Natural killer cell (primary cell): ENCODE measurements at regions not wholly inside any gene's neighbourhood (a gene's known extent, or its start where the extent isn't known, plus 50 kb on each side); places are given as distances from the start of the nearest gene placed in this dataset.

Experiments
- ATAC-seq, 3 donors: fragments of 150-1000 bp in 2 of 3; fragments of 200-7000 bp in 1 of 3; cut with Tn5 transposase; 1 replicate in 1 of 3; 2 replicates in 2 of 3; pipeline ENCODE4 v1.10.0; 2021; ENCODE audit warnings: mild to moderate bottlenecking in 2 of 3, moderate library complexity in 2 of 3
- DNase-seq, 2 donors: peaks; one replicate each; pipeline versions ENCODE4 v3.0.0 to v3.0.0-alpha.2; 2013 to 2021; ENCODE audit warnings: mixed read lengths in 1 of 2
- H3K27ac ChIP-seq: one replicate; pipeline ENCODE4 v1.5.1; 2013; ENCODE audit warnings: mild to moderate bottlenecking, low read length
- H3K27me3 ChIP-seq: one replicate; pipeline ENCODE4 v1.6.1; 2013; ENCODE audit warnings: low read length; ENCODE audit not compliant: control insufficient read depth, insufficient read depth
- H3K36me3 ChIP-seq: one replicate; pipeline ENCODE4 v1.6.1; 2013; ENCODE audit warnings: low read length; ENCODE audit not compliant: control insufficient read depth, insufficient read depth
- H3K4me1 ChIP-seq: one replicate; pipeline ENCODE4 v1.6.1; 2013; ENCODE audit warnings: low read length; ENCODE audit not compliant: control insufficient read depth, insufficient read depth
- H3K4me3 ChIP-seq: one replicate; pipeline ENCODE4 v1.5.1; 2013; ENCODE audit warnings: low read length
- H3K9me3 ChIP-seq: one replicate; pipeline ENCODE4 v1.6.1; 2013; ENCODE audit warnings: low read length; ENCODE audit not compliant: control insufficient read depth, insufficient read depth
- H3K27ac Mint-ChIP-seq, 2 donors: one replicate each; pipeline ENCODE4 v1.8.0; 2022; ENCODE audit warnings: mild to moderate bottlenecking in 2 of 2, mixed read lengths in 2 of 2, moderate library complexity in 1 of 2
- H3K27me3 Mint-ChIP-seq, 2 donors: one replicate each; pipeline ENCODE4 v1.8.0; 2022; ENCODE audit warnings: low read depth in 2 of 2, mixed read lengths in 2 of 2
- H3K36me3 Mint-ChIP-seq: one replicate; pipeline ENCODE4 v1.8.0; 2022; ENCODE audit warnings: mixed read lengths
- H3K4me1 Mint-ChIP-seq, 2 donors: one replicate each; pipeline ENCODE4 v1.8.0; 2022; ENCODE audit warnings: mixed read lengths in 2 of 2
- H3K4me3 Mint-ChIP-seq: one replicate; pipeline ENCODE4 v1.8.0; 2022; ENCODE audit warnings: mild to moderate bottlenecking, moderate library complexity, mixed read lengths
- H3K9me3 Mint-ChIP-seq, 2 donors: one replicate each; pipeline ENCODE4 v1.8.0; 2022; ENCODE audit warnings: mixed read lengths in 2 of 2
- WGBS: methylation state at CpG from one replicate; pipeline ENCODE4 v1.1.7; 2013; ENCODE audit warnings: missing lambda C conversion rate; ENCODE audit not compliant: insufficient coverage; 5-methylcytosine and 5-hydroxymethylcytosine counted together
- intact Hi-C: fragments of 100-400 bp; cut with micrococcal nuclease; formaldehyde crosslinking; loops from one replicate; pipeline ENCODE4 v1.14.2; 2022
- TF ChIP-seq, protein P1 (sequence below): fragments of 200-600 bp; IDR thresholded peaks from one replicate; pipeline ENCODE4 v1.8.0; 2022; ENCODE audit warnings: antibody characterized with exemption

DNA sequence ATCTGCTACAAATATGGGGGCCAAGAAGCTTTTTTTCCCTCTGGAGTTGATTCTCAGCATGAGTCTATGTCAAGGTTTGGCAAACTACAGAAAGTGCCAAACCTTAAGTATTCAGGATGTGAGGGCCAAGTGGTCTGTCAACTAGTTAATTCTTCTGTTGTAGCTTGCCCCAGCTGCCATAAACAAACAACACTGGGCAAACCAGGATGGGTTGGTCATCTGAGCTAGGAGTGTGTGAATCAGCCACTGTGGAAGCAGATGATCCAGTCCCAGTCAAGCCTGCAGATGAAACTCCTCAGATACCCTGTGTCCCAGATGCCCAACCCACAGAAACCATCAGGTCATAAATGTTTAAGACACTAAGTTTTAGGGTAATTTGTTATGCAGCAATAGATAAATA, 103.0 kb upstream of the MOCS1 start:
- H3K4me1 Mint-ChIP-seq, result no peaks in the 10 kb centered on the region
- Histone ChIP-seq H3K4me1 (no peaks in the 10 kb centered on the region), H3K36me3 (no peaks in the 10 kb centered on the region), H3K4me3 (no peak overlapping the region), H3K27me3 (no peaks in the 10 kb centered on the region), H3K9me3 (no peaks in the 10 kb centered on the region), H3K27ac (no peak overlapping the region)
- no peaks in the 10 kb centered on the region for H3K9me3 Mint-ChIP-seq
- ATAC-seq (no peak), DNase-seq (no peak)
- no peak overlapping the region for H3K4me3 Mint-ChIP-seq
- no peak overlapping the region for H3K27ac Mint-ChIP-seq
- no peaks in the 10 kb centered on the region for H3K36me3 Mint-ChIP-seq
- TF ChIP-seq, protein P1, sequence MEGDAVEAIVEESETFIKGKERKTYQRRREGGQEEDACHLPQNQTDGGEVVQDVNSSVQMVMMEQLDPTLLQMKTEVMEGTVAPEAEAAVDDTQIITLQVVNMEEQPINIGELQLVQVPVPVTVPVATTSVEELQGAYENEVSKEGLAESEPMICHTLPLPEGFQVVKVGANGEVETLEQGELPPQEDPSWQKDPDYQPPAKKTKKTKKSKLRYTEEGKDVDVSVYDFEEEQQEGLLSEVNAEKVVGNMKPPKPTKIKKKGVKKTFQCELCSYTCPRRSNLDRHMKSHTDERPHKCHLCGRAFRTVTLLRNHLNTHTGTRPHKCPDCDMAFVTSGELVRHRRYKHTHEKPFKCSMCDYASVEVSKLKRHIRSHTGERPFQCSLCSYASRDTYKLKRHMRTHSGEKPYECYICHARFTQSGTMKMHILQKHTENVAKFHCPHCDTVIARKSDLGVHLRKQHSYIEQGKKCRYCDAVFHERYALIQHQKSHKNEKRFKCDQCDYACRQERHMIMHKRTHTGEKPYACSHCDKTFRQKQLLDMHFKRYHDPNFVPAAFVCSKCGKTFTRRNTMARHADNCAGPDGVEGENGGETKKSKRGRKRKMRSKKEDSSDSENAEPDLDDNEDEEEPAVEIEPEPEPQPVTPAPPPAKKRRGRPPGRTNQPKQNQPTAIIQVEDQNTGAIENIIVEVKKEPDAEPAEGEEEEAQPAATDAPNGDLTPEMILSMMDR, result no peak
- intact Hi-C loops, result no loop called here
- peaks cover 0 to 18% of the 10 kb centered on the region in 2 donors for H3K27me3 Mint-ChIP-seq

DNA sequence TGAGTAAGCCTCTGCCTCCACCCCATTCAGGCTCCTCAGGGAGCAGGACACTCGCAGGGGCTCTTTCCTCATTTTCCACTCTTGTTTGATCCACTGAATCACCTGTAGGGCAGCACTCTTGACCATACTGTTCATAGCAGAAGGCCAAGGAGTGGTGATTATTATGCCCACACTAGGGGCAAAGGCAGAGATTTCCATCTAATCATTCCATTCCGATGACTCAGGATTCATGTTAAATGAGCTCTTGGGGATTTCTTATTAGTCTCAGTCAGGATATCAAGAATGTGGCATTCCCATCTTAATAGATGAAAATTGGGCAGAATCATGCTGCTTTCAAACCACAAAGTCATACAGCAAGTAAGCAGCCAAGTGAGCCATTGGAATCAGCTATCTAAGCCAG, 101.9 kb upstream of the MOCS1 start:
- Histone ChIP-seq H3K9me3 (no peaks in the 10 kb centered on the region), H3K27me3 (no peaks in the 10 kb centered on the region), H3K4me3 (no peak overlapping the region), H3K27ac (no peak overlapping the region), H3K36me3 (no peaks in the 10 kb centered on the region), H3K4me1 (no peaks in the 10 kb centered on the region)
- intact Hi-C loops, result no loop called here
- WGBS, result 87% methylated on average over 2 of the region's 2 CpGs
- no peaks in the 10 kb centered on the region for H3K9me3 Mint-ChIP-seq
- ATAC-seq (no peak), DNase-seq (no peak)
- H3K27me3 Mint-ChIP-seq, result peaks cover 0 to 7% of the 10 kb centered on the region in 2 donors
- TF ChIP-seq, protein P1, result no peak
- no peak overlapping the region for H3K4me3 Mint-ChIP-seq
- no peaks in the 10 kb centered on the region for H3K36me3 Mint-ChIP-seq
- H3K27ac Mint-ChIP-seq, result no peak overlapping the region
- no peaks in the 10 kb centered on the region for H3K4me1 Mint-ChIP-seq

DNA sequence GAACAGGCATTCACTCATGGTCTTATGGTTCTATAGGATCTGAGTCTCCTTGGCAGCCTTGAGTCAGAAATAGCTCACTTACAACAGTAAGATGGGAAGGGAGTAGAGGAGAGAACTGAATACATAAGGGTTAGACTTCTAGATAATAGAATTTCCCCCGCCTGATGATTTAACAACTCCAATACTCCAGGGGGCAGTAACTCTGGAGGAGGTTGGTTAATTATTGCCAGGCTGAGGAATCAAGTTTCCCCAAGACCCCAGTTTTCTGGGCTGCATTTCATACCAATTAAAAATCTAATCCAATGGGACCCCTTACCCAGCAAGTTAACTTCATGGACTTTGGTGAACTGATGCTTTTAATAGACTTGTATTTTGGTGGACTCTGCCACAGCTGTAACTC, 94.2 kb upstream of the MOCS1 start:
- Mint-ChIP-seq H3K9me3 (no peaks in the 10 kb centered on the region), H3K4me1 (no peaks in the 10 kb centered on the region), H3K36me3 (no peaks in the 10 kb centered on the region), H3K27me3 (peaks cover 5 to 26% of the 10 kb centered on the region in 2 donors), H3K27ac (no peak overlapping the region), H3K4me3 (no peak overlapping the region)
- ATAC-seq (no peak), DNase-seq (no peak)
- Histone ChIP-seq H3K9me3 (no peaks in the 10 kb centered on the region), H3K27ac (no peak overlapping the region), H3K4me3 (no peak overlapping the region), H3K27me3 (no peaks in the 10 kb centered on the region), H3K4me1 (no peaks in the 10 kb centered on the region), H3K36me3 (no peaks in the 10 kb centered on the region)
- TF ChIP-seq, protein P1, result no peak
- WGBS, result no CpG with 5 or more reads among the region's 1 CpG
- intact Hi-C loops, result no loop called here

DNA sequence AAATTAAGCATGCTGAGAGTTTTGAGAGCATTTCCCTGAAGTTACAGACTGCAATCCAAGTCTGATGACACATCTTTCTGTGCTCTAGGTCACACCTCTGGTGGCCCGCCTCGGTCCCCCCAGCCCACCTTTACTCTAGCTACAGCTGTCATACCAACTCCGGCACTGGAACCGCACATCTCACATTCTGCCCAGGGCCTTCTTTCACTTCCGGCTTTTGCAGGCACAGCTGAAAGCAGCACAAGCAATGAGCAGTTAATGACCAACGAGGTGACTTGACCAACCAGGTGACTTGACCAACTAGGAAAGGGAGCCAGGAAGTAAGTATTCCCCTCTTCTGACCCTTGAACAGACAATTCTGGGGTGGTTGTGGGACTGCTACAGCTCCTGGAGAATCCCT, 88.6 kb upstream of the MOCS1 start:
- Mint-ChIP-seq H3K27me3 (peaks cover 14 to 38% of the 10 kb centered on the region in 2 donors), H3K4me1 (no peaks in the 10 kb centered on the region), H3K9me3 (peaks cover 5 to 6% of the 10 kb centered on the region in 2 donors), H3K4me3 (no peak overlapping the region), H3K27ac (no peak overlapping the region), H3K36me3 (peaks cover 15% of the 10 kb centered on the region)
- TF ChIP-seq, protein P1, result no peak
- peaks cover 3% of the 10 kb centered on the region for H3K9me3 ChIP-seq
- intact Hi-C loops, result no loop called here
- WGBS, result 86% methylated on average over 6 of the region's 6 CpGs
- DNase-seq (no peak), ATAC-seq (no peak)
- no peaks in the 10 kb centered on the region for H3K4me1 ChIP-seq
- no peaks in the 10 kb centered on the region for H3K36me3 ChIP-seq
- no peaks in the 10 kb centered on the region for H3K27me3 ChIP-seq
- H3K27ac ChIP-seq, result no peak overlapping the region
- H3K4me3 ChIP-seq, result no peak overlapping the region
